ENCODE measurements at regions not wholly inside any gene's neighbourhood (a gene's known extent, or its start where the extent isn't known, plus 50 kb on each side); places are given as distances from the start of the nearest gene placed in this dataset.

GRCh38 chr10:130810856-130811255 lies 500.7 kb downstream of the TCERG1L start:
- DNase-seq: no peak

GRCh38 chr10:130812381-130813148 lies 499.0 kb downstream of the TCERG1L start:
- no peak for DNase-seq

DNA sequence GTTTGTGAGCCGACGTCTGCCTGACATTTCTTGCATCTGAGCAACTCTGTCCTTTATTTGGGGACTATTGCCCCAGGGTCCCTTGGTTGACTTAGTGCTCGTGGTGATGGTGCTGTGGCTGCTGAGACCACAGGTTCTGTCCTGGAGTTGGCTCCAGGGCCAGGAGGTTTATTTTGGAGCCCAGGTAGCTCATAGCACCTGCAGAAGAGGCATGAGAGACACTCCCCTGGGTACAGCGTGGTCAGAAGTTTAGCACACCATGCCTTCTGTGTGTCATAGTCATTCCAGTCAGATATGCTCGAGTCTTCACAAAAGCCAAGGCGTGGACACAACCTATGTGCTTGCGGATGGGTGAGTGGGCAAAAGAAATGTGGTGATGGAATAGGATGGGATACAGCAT lies 496.9 kb downstream of the TCERG1L start:
- no peak for DNase-seq

GRCh38 chr10:130816116-130816901 lies 495.2 kb downstream of the TCERG1L start:
- no peak for DNase-seq

DNA sequence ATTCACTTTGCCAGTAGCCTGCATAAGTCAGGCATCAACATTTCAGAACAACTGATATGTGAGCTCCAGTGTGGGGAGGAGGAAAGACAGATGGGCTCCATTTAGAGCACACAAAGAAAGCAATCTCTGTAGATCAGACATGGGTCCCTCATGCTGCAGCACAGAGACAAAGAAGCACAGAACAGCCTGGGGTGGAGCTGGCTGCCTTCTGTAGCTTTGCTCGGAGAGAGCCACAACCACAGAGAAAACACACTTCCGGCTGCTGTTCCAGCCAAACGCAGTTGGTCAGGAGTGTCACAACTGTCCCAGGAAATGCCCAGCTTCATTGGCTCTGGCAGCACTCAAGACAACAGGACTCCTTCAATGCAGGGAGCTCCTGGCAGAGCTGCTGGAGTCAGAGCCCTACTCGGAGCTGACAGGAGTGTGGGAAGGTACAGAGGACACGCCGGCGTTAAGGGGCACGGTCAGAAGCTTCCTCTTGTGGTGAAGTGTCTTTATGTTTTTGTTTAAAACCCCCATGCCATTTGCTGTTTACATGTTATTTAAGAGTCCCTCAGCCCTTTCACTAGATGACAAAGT lies 494.4 kb downstream of the TCERG1L start:
- DNase-seq: no peak

DNA sequence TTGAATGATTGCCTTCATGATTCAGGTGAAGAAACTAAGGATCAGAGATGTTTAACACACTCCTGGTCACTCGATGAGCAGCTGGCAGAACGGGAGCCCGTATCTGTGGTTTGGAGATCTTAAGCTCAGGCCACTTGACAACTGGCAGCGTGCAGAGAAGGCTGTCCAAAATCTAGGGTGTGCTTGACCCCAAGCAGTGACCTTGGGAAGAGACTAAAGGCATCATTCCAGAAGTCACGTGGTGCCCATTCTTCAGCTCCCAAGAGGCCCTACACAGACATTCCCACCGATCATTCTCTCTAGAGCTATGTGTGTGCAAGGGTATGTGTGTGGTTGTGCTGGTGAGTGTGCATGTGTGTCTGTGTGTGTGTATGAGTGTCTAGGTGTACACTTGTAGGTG lies 493.8 kb downstream of the TCERG1L start:
- no peak for DNase-seq

GRCh38 chr10:130820880-130821482 lies 490.5 kb downstream of the TCERG1L start:
- no peak for DNase-seq

DNA sequence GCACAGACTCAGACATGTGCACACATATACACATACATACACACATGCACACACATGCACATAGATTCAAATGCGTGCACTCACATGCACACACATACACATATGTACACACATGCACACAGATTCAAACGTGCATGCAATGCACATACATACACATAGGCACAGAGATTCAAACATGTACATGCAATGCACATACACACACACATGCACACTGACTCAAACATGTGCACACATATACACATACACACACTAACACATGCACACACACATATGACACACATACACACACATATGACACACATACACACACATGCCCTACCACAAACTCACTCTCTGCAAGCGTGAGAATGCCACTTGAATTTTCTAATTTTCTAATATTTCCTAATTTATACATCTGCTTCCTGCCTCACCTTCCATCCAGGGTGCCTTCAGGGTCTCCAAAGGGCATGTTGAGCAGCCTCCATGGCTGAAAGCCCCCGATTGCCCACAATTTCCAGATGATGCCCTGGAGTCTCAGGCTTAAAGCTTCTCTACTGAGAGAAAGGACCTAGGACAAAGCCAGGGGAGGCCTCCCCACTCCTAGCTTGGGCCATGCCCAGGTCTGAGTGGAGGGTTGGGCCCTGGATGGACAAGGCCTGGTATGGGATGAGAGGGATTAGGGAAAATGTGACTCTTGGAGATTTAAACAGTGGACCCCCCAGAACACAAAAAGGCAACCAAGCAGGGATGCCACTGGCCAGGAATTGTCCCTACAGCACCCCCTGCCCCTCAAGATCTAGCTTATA lies 487.1 kb downstream of the TCERG1L start:
- no peak for DNase-seq

- DNase-seq: no peak
Observed at GRCh38 chr10:130833596-130833995, 477.9 kb downstream of the TCERG1L start.

DNA sequence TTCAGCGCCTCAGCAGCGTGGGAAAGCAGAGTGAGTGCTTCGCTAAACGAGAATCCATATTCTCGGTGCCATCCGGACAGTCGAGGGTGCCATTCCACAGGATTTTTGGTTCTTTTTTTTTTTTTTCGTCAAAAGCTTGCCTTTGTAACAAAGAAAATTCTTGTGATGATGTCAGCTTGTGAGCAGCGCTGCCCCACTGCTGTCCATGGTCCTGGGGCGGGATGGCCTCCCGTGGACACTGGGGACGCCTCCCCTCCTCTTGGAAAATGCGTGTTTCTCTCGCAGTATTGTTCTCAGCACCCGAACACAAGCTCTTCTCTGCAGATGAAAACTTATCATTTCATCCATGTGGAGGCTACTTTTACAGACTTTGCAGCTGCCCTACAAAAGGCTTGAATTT lies 477.4 kb downstream of the TCERG1L start:
- no peak for DNase-seq

DNA sequence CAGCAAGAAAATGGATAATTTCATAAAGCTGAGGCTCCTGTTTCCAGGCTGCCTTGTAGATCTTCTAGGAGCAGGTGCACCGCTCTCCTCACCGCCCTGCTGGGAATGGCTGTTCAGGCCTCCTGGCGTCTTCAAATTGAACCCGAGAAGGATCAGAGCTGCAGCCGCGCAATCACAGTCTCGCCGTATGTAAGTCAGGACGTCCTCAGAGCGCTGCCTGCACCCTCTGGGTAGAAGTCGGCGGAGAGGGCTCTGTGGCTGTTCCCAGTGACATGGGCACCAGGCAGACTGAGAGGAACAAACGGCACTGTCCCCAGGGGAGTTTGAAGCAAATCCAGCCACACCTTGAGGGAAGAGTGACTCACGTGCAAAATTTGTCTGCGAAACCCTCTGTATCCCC lies 476.9 kb downstream of the TCERG1L start:
- DNase-seq: no peak

- no peak for DNase-seq
Observed at GRCh38 chr10:130835068-130835467, 476.5 kb downstream of the TCERG1L start.

GRCh38 chr10:130836344-130836743 lies 475.2 kb downstream of the TCERG1L start:
- no peak for DNase-seq

GRCh38 chr10:130843051-130843653 lies 468.4 kb downstream of the TCERG1L start:
- no peak for DNase-seq

DNA sequence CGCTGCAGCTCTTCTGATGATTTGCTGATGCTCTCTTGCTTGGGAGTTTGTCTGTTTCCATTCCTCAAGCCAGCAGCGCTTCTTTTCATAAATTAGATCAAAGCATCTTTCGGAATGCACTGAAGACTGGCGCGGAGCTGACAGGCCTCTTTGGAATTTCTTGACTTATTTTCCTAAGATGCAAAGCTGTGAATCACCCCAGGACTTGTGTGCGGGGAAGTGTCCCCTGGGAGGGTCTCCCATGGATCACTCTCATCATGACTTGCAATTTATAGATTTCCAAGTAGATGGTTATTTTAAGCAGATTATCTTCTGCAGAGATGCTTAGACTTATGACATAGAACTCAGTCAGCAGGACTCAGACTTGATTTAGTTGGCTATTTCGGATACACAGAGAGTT lies 467.2 kb downstream of the TCERG1L start:
- no peak for DNase-seq

GRCh38 chr10:130847170-130847569 lies 464.4 kb downstream of the TCERG1L start:
- no peak for DNase-seq

DNA sequence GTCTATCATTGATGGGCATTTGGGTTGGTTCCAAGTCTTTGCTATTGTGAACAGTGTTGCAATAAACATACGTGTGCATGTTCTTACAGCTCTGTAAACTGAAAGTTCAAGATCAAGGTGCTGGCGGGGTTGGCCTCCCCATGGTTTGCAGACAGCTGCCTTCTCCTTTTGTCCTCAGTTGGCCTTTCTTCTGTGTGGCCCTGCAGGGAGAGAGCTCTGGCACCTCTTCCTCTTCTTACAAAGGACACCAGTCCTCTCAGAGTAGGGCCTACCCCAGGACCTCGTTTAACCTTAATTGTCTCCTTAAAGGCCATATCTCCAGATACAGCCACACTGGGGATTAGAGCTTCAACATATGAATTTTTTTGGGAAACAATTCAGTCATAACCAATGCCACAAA lies 462.7 kb downstream of the TCERG1L start:
- no peak for DNase-seq

DNA sequence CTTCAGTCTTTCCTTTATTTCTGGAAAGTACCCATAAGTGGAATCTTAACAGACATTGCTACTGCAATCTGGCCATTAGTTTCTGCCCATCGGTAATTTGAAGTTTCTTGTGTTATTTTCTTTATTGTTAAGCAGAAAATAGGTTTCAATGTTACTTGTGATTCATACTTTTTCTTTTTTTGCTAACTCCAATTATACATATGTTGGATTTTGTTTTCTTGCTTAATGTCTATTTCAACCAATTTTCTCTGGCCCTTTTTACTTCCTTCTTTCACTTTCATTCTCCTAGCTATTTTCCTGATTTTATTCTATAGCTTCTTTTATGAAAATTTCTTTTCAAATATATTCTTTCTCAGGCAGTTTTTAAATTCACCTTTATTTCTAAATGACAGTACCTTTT lies 457.4 kb downstream of the TCERG1L start:
- no peak for DNase-seq

DNA sequence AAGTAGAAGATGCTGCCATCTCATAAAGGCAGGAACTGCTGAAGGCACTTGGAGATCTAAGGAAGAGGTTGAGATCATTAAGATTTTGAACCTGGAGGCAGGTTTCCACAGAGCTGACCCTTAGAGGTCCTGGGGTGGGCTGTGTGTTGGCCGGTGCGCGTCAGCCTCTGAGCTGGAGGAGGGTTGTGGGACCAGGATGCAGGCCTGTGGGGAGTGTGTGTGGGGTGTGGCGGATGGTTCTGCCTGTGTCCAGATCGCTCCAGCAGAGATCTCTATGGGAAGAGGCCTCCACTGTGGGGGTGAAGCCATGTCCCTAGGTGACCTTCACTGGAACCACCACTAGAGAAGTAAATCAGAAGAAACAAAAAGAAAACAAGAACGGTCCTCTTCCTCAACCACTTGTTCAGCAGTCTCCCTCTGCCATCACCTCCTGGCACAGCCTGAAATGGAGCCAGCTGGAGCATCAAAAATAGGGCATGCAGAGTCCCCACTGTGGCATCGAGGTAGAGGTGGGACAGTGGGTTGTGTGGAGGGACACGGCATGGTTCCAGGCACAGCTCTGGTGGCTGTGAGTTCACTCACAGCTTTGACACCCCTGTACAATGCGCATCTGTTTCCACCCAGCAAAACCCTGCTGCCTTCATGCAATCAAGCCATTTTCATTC lies 453.8 kb downstream of the TCERG1L start:
- DNase-seq: no peak

DNA sequence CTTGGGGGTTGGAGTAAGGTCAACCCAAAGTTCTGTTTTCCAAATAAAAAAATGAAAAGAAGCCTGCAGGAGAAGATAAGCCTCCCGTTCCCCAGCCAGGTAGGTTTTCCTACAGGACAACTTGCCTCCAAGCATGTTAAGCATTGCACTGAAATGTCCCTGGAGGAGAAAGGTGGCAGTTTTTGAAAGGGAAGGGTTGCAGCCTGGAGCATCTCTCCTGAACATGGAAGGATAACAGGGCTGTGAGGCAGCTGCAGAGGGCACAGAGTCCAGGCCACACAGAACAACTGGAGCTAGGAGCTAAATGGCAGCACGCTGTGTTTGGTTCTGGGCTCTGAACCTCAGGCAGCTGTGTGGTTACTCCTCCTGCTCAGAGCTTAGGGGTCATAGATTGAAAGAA lies 452.9 kb downstream of the TCERG1L start:
- no peak for DNase-seq

- DNase-seq: no peak
Observed at GRCh38 chr10:130859427-130859826, 452.1 kb downstream of the TCERG1L start.

DNA sequence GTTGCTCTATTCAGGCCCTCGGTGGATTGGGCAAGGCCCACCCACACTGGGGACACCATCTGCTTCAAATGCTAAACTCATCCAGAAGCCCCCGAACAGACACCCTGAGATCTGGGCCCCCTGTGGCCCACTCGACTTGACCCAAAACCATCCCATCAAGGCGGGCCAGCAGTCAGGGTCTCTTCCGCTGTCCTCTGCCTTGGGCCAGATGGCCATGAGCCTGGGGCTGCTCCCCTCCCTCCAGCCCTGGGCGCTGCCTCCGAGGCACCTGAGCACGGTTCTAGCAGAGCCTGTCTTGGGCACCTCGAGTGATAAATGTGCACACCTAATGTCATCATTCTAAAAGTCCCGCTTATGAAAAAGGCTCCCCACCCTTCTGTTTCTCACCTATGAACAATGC lies 449.4 kb downstream of the TCERG1L start:
- DNase-seq: no peak

Measured in NCI-H1694 treated with DMSO at 0.1 percent for 48 hours (cell line).